ENCODE measurements at regions not wholly inside any gene's neighbourhood (a gene's known extent, or its start where the extent isn't known, plus 50 kb on each side); places are given as distances from the start of the nearest gene placed in this dataset.
"Not testable (repeated sequence)": the region's sequence is repeated elsewhere in the genome, so short reads cannot be mapped to it uniquely, and the experiment has no call there.

- TF ChIP-seq EZH2 (IDR thresholded peaks at IDR 0.05); POLR2AphosphoS5 (IDR thresholded peaks at IDR 0.05; ENCODE audit: borderline replicate concordance, low read depth, low read length); FOXP2 (optimal IDR thresholded peaks at IDR 0.05; ENCODE audit: control extremely low read depth, extremely low read length, insufficient read depth): not testable (repeated sequence)
Observed at GRCh38 chr12:31183899-31184298, 110.2 kb downstream of the DDX11 start.
